ENCODE measurements at regions not wholly inside any gene's neighbourhood (a gene's known extent, or its start where the extent isn't known, plus 50 kb on each side); places are given as distances from the start of the nearest gene placed in this dataset.

DNA sequence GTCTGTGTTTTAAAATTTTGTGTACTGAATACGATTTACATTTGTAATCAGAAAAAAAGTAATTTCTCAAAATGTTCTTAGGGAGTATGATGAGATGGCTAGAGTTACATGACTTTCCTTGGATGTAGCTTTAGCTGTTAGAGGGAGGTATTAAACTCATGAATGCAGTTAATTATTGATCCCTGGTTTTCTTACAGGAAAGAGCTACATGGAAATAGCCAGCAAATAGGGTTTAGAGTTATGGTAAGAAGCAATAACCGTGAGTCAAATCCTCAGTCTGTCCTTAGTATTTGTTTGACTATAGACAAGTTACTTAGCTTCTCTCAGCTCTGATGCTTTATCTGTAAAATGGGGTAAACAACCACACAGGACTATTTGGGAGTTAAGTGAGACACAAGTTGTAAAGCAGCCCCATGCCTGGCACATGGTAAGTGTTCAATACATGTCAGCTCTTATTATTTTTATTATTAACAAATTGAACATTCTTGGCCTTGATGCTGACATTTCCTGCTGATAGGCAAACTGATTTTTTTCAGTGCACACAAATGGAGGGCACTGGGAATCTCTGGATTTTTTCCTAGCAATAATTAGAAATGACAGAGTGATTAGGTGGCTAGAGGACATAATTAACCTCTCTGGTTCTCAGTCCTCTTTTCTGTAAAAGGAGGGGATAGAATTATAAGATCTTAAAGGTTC is 204.5 kb upstream of the PHYHIPL start:
- no peak for DNase-seq

DNA sequence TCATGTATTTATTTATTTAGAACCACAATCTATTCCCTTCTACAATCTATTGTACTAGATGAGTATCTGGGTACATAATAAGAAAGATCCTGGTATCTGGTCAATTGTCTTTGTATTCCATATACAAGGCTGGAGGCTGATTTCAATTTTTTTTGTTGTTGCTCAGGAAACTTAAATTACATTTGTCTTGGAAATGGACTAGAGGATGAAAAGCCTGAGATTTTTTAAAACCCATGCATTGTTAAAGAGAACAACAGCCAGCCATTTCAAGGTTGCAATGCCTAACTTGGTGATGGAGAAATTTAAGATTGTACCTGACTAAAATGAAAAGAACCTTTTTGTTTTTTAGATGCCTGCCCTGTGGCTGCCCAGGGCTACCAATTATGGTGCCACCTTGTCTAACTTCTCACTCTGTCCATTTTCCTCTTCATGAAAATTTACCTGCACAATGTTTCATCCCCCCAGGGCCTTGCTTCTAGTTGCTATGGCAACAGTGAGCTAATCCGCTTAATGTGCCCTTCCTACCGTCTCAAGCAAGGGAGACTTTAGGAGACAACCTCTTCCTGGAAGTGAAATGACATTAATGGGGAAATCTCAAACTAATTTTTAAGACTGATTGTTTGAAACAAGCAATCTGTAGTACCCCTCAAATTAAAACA is 203.7 kb upstream of the PHYHIPL start:
- no peak for DNase-seq

GRCh38 chr10:58973235-58973595 is 203.2 kb upstream of the PHYHIPL start:
- no peak for DNase-seq

GRCh38 chr10:58976254-58976653 is 200.2 kb upstream of the PHYHIPL start:
- no peak for DNase-seq

DNA sequence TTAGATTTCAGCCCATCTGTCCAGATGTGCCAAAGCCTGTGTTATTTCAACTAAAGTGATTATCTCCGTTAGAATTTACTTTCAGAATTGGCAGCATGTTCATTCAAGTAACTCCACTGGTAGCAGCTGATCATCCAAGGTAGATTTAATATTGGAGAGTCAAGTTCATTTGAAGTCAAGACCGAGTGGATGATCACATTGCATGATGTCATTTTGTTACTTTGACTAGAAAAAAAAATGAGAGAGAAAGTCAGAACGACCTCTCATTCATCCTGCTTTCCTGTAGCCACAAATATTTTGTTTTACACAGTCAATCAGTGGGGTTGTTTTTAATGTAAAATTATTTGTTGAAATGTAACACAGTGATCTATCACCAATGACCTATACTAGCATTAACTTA is 196.7 kb upstream of the PHYHIPL start:
- no peak for DNase-seq

DNA sequence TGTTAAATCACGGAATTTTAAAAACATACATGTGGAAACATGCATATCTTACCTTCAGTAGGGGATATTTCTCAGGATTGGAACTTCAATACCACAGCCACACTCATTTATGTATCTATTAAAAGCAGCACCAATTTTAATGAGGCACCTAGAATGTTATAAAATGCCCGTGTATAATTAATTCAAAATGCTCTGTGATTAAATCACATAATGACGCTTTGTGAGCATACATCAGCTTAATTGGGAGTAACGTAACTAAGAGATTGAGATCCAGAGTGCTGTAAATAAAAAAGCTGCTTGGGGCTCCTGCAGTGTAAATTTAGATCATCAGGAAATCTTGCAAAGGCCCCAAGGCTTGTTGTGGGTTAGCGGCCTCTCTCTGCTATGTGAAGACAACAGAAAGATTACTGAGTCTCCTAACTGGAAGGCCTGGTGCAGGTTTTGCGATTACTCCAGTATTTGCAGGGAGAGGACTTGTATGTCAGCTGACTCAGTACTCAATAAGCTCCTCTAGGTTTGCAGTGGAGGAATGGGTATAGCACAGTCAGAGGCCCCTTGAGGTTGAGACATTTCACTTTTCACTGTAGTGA is 195.5 kb upstream of the PHYHIPL start:
- DNase-seq = no peak

GRCh38 chr10:58981846-58982245 is 194.6 kb upstream of the PHYHIPL start:
- DNase-seq = no peak

- DNase-seq = no peak
These were observed 193.8 kb upstream of the PHYHIPL start for GRCh38 chr10:58982470-58983239.

GRCh38 chr10:58985216-58985615 is 191.2 kb upstream of the PHYHIPL start:
- DNase-seq = no peak

GRCh38 chr10:58989486-58990039 is 186.9 kb upstream of the PHYHIPL start:
- DNase-seq = no peak

- no peak for DNase-seq
These were observed 185.8 kb upstream of the PHYHIPL start for GRCh38 chr10:58990693-58991092.

DNA sequence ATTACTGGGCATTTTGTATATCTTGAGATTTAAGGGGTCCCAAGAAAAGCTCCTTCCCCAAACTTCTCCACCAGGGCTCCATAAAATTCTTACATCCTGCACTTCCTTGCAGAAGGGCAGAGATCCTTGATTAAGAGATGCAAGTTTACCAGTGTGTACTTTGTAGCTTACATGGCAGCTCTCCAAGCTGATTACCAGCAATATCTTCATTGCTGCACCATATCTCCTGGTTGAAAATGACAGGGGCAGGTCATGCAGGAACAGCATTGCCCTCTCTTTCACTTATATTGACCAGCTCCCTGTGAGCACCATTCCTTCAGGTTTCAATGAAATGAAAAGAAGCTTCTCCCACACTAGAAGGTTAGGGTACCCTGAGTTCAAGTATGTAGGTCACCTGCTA is 184.6 kb upstream of the PHYHIPL start:
- DNase-seq = no peak

DNA sequence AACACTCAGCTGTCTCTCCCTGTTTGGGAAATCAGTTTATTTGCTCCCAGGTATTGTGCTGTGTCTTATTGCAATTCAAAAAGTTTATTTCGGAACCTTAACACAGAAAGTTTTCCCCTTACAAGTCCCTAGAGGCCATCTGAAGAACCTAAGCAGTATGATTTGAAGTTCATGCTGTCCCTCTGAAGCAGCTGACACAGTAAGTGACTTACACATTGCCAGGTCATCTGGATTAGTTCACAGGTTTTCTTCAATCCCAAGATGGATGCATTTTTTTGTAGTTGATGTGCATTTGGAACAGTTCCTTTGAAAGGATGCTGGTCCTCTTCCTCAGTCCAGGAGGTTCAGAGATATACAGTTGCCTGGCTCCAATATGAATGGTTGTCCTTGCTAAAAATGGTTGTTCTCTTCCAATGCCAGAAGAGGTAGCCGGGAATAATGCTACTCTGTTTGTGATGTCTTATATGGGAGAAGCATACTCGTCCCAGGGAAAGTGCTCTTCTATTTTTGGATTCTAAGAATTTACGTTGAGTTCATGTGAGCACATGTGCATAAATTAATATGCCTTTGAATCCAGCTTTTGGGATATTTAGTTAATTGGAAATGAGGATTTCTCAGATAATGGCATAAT is 183.5 kb upstream of the PHYHIPL start:
- no peak for DNase-seq

- DNase-seq = no peak
These were observed 182.8 kb upstream of the PHYHIPL start for GRCh38 chr10:58993480-58994221.

DNA sequence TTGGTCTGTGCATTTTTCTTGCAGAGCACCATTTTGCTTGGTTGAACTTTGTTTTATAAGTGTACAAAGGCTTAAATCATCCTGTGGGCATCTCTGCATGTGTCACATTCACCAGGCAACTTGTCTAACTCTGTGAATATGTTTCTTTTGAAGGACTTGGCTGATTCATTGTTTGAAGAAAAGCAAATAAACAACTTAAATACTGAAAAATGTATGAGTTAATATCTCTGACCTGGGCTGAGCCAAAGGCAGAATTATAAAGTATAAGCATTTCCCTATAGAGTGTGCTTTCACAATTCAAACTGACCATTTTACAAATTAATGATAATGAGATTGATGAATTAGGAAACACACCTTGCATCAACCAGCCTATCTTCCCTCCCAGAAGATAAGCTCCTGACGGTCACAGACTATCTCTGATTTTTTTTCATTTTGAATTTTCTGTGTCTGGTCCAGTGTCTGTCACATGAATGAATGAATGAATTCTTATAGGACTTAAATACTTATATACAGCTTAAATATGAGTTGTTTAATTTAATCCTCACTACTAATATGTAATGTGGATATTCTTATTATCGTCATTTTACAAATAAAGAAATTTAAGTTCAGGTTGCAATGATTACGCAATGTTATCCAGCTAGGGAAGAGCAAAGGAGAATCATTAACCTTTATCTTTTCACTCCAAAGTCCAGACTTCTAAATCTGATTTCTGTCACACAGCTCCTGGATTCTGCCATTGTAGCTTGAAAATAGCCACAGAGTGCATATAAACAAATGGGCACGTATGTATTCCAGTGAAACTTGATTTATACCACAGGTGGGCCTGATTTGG is 182.0 kb upstream of the PHYHIPL start:
- no peak for DNase-seq

- DNase-seq = no peak
These were observed 181.3 kb upstream of the PHYHIPL start for GRCh38 chr10:58995058-58995596.

GRCh38 chr10:58996063-58996462 is 180.4 kb upstream of the PHYHIPL start:
- DNase-seq = no peak

- no peak for DNase-seq
These were observed 179.6 kb upstream of the PHYHIPL start for GRCh38 chr10:58996866-58997265.

DNA sequence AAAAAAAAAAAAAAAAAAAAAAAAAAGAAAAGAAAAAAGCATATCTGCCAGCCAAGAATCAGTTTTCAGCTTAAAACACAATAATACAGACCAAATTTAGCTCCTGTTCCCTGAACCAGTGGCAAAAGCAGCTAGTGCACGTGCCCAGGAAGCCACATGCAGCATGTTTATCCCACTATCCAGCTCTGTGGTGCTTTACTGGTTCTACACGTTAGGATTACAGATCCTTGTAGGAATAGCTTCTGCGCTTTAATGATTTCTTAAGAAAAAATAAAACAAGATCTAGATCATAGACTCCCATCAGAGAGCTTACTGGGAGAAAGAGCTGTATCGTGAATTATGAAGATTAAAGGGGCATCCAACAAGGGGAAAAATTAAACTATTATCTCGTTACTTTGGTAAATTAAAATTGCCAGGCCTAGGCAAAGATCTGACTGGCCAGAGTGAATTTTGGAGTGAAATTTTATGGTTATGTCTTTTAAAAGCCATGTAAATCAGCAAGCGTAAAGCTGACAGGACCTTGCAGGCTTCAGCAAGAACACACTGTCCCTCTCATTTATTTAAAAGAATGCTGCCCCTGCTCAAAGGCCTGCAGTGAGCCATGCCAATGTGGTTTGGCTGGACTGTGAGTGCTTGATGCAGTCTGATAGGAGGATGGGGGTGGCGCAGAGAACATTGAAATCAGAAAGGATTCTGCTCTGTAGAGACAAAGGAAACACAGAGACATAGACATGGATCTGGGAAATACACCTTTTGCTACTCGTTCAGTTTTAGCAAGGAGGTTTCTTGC is 177.3 kb upstream of the PHYHIPL start:
- DNase-seq = no peak

All from hematopoietic multipotent progenitor cell treated with erythropoietin and hydrocortisone succinate and interleukin-3 and kit ligand, for 8 days (in vitro differentiated cells).